GM21360 (cell line): ENCODE measurements at regions not wholly inside any gene's neighbourhood (a gene's known extent, or its start where the extent isn't known, plus 50 kb on each side); places are given as distances from the start of the nearest gene placed in this dataset.
"Not testable (repeated sequence)": the region's sequence is repeated elsewhere in the genome, so short reads cannot be mapped to it uniquely, and the experiment has no call there.

Experiments used
- ATAC-seq: cut with Tn5 transposase; IDR thresholded peaks from one replicate; pipeline ENCODE4 v1.9.1; 2021; ENCODE audit warnings: mild to moderate bottlenecking, moderate library complexity; ENCODE audit not compliant: unreplicated experiment

DNA sequence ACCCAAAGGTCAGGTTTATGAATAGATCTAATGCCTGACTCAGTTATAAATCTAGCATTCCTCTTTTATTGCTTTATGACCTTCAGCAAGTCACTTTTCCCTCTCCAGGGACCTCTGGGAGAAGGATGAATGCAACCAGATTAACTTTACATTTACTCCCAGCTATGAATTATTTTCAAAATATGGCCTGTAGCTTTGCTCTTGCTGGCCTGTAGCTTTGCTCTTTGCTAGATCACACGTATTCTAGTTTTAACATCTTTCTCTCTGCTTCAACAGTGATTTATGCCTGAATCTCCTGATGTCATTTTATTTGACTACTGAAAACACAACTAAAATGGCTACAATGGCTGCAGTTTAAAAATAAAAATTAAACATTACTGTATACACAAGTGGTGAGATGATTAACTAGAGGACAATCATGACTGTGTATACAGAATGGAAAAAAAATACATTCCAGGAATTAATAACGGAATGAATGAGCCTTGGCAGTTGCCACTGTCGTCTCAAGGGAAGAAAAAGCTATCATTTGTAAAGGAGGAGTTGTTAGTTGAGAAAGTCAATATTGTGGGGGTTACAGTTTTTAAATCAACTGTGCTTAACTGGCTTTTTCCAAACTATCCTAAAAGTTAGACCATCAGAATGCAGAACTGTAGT lies 434.5 kb upstream of the GOT2 start:
- ATAC-seq: no peak

DNA sequence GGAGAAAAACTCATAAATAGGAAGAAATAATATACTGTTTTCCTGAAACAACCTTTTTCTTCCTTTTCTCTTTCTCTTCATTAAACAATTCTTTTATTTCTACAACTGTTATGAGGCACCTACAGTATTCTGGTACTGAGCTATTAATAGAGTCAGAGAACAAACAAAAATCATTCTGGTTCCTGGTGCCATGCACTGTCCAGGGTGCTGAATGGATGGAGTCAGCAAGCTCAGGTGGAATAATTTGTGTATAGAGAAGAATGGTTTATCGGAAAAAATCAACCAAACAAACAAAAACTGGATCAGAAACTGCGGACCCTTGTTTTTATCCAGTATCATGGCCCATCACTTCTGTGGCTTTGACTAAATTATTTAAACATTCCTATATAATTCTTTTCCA lies 430.3 kb upstream of the GOT2 start:
- ATAC-seq: no peak

DNA sequence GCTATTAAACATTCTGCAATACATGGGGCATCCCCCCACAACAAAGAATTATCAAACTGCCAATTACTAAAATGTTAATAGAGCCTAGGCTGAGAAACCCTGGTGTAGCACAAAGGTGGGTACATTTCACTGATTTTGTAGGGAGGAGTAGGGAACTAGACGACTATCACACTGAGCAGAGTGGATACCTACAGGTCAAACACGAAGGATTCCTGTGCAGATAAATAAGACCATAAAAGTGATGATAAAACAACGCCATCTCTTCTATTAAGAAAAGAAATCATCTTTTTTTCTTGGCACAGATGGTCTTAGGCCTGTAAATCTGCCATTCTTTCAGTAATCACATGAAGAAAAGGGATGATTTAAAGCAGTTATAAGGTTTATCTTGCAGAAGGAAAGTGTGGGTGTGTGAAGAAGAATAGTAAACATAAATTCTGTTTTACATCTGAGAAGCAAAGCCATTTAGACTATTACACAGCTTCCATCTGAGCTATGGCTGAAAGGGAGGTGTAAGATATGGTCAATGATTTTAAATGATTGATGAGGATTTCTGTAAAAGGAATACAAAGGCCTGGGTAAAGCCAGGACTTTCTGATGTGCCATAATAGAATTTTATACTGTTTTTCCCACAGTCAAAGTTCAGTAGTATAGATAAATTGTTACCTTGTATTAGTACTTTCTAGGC lies 429.4 kb upstream of the GOT2 start:
- no peak for ATAC-seq

DNA sequence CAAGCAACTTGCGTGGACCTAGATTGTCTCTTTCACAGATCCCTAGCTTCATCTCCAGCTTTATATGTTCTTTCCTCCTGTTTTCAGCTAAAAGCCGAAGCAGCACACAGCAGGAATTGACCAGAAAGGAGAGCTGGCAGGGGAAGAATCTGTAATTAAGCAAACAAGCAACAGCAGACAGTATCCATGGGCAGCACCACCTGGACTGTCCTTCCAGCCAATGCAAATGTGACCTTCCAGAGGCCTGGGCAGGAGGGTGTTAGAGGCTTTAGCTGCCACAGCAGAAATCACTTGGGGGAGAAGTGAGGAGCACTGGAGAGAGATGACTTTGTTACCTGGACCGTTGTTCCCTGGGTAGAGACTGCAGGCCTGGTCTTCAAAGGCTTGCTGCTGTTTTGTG lies 427.6 kb upstream of the GOT2 start:
- ATAC-seq: no peak

DNA sequence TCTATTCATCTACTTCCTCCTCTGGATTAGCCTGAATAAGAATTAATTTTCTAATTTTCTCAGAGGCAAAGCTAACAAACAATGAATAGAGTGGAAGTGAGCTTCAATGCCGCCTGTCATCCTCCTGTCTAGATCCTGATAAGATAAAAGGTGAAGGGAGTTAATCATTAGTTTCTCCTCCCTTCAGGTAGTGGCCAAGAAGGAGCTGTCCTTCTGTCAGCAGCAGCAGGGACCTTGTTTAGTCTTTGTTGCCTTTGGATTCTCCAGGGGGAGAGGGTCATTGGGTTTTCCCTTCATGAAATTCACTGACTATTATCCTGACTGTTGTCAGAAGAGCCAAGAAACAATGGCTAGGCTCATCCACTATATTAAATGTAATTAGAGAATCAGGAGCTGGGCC lies 420.2 kb upstream of the GOT2 start:
- no peak for ATAC-seq

DNA sequence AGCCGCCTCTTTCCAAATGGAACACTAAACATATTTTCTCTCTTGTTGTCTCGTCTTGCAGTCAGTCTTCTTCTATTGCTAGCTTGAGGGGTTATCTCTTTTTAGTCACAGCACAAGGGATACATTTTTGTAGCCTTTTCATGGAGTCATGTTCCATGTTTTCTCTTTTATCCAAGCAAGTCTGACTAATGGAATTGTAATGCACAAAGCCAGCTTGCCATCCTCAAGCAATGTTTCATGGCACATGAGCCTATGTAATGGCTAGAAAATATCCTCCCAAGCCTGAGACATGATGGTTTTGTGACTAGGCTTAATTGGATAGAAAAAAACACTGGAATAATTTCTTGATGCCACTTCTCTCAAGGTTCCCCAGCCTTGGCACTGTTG lies 414.6 kb upstream of the GOT2 start:
- no peak for ATAC-seq

DNA sequence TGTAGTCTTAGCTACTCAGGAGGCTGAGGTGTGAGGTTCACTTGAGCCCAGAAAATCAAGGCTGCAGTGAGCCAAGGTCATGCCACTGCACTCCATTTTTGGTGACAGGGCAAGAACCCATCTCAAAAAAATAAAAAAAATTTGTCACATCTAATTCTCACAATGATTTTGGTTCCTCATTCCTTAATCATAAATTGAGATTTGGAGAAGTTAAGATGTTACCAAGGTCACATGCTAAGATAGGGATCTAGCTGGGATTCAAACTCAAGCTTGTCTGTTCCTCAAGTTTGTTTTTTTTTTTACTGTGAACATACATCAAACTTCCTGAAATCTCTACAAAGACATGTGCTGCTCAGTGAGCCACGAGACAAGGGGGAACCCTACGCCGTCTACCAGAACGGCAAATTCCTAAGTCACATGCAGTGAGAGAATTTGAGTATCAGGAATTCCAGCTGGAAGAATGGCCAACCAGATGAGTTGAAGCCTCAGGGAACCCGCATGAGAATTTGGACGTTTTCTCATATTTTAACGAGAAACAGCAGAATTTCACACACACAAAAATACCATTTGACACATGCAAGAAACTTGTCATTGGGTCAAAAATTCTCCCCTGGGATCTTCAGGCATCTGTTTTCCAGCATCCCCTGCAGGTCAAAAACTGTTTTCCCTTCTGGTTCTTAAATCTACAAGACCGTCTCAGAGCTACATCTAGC lies 414.1 kb upstream of the GOT2 start:
- no peak for ATAC-seq

DNA sequence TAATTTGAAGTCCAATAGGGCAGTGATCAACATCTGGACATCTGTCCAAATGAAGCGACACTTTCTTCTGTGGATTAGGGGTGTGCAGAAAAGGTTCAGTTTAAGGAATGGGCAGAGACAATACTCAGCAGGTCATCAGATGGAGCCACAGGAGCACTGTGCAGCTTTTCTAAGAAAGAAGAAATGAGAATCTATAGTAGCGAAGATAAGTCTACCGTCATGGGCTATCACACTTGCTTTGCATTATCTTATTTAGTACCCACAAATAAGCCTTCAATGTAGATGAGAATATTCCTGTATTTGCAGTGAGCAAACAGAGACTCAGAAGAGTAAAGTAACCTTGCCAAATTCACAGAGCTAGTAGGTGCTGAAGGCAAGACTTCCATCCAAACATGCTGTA lies 412.0 kb upstream of the GOT2 start:
- ATAC-seq: peak; percentile 51

DNA sequence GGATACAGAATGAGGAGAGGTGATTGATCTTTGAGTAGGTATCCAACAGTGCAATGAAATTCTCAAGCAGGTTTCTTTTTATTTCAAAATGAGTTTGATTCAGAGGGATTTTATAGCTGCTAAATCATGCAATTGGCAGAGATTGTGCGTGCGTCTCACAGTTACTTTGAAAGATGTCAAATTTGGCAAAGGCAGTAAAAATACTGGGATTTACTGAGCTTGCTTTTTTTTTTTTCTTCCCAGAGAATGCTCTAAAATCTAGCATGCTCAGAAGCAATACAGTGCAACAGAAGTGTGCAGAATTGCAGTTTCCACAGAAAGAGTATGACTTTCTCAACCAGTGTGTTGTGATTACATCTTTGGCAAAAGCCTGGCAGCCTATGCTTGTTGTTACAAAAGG lies 410.7 kb upstream of the GOT2 start:
- ATAC-seq: no peak

DNA sequence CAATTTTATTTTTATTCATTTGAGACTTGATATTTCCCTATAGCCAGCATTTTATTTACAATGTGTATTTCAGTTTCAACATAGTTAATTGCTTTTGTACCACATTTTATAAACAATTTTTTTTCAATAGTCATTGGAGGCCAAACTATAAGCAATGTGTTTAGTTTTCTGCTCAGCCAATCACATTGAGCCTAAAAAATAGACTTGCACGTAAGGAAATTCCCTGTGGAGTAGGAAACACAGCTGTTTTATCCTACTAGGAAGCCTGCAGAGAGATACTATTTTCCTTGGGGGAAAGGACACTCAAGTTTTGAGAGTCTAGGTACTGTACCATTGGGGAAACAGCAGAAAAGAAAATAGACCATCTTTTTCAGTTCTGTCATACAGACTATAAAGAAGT lies 410.2 kb upstream of the GOT2 start:
- no peak for ATAC-seq

DNA sequence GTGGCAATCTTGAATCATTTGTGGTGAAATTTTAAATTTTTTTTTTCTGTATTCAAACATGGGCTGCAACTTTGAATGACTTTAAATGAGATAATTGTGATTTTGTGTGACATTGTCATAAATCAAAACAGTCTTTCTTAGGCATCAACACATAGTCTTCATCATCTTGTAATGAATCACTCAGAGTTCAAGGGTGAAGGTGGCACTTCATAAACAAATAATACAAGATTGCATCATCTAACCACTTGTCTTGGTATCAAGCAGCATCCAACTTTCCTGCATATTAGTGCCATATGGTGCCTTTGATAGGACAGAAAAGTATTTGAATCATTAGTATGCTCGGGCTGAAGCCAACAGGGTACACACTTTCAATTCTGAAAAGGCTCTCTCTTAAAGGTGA lies 392.4 kb upstream of the GOT2 start:
- no peak for ATAC-seq

DNA sequence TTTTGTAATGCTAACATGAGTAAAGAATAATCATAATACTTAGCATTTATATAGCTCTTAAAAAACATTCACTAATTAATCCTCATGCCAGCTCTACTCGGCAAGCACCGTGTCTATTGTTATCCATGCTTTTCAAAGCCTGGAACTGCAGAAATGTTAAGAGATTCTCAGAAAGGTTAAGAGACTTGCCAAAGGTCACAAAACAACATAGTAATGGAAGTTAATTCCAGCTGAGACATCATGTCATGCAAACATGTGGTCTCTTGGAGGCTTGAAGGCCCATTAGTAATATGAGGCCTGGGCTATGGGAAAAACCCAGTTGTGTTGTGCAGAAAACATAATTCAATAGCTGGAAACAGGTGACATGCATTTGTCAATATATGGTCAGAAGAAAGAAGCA lies 389.9 kb upstream of the GOT2 start:
- ATAC-seq: no peak

DNA sequence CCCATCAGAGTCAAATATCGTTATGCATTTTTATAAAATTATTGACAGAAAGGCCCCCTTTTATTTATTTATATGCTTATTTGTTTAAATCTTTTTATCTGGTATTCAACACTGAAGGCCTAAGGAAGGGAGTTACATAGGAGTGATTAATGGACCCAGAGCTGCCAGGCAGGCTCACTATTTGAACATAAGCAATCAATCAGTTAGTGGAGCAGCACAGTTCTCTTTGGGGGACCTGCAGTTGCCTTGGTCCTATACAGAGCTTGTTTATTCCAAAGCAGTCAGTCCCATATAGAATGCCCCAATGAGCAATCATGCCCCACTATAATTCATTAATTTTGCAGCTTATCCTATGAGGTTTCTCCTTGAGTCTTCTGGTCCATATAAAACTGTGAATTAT lies 389.4 kb upstream of the GOT2 start:
- ATAC-seq: no peak

DNA sequence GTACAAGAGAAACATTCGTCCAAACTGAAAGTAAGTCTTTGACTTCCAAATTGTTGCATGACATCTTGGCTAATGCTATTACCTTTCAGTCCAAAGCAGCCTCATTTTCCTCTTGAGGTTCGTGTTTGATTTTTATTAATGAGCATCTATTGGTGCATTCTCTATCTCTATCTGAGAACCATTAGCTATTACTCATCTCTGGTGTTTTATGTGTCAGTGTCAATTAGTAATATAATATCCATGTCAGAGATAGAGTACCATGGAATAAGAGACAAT lies 388.1 kb upstream of the GOT2 start:
- no peak for ATAC-seq

DNA sequence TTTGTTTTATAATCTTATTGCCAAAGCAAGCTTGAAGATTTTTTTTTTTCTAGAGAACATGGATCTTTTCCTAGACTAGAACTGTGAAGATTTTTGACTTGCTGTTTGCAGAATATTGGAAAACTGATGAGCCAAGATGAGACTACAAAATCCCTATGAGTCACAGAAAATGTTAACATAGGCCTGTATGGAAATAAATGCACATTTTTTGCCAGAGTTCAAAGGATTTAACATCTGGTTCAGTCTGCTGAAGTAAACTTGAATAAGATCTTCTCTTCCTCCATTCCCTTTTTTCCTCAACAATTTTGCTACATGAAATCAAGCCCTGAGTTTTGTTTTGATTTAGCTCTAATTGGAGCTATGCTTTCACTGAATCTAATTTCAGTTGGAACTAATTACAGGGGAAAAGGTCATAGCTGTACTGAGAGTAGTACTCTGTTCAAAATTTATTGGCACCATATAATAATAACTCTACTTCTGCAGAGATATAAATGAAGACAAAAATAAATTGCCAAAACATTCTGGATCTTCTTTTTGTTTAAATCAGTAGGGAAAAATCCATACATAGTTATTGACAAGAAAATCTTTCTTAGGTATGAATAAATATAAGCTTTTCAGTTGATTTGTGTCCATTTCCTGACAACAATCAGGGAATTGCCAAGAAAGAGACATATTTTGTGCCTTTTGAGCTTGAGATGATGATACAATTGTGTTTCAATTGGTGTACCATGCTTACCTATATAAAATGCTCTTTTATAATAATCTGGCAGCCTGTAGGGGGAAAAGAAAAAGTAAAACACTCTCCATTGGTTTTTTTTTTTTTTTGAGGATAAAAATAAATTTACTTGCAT lies 387.5 kb upstream of the GOT2 start:
- no peak for ATAC-seq

DNA sequence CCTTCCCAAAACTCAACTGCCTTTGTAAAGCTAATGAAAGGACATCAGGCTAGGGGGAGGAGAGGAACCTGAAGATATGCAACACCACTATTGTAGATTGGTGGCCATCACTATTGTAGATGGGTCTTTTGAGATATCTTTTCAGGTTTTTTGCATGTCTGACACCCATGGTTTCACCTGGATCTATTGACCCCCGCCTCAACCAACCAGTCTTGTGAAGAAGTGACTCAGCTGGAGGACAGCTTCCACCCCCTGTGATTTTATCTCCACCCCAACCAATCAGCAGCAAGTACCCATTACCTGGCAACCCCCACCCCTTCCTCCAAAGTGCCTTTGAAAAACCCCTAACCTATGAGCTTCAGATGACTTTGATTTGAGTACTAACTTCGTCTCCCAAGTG lies 382.6 kb upstream of the GOT2 start:
- no peak for ATAC-seq

DNA sequence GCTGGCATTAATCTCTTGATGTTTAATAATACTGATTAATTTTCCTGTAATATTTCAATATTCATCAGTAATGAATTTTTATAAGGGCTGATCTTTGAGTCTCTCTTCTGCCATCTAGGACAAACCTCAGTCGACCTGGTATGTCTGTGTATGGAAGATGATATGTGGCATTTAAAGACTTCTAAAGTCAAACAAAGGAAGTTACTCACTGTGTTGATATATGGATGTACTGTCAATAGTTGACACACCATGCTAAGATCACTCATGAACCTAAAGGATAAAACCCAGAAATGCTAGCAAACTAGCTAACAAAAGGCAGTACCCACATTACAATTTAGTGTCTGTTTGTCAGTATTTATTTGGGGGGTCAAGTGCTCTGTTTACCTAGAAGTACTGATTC lies 380.7 kb upstream of the GOT2 start:
- no peak for ATAC-seq

DNA sequence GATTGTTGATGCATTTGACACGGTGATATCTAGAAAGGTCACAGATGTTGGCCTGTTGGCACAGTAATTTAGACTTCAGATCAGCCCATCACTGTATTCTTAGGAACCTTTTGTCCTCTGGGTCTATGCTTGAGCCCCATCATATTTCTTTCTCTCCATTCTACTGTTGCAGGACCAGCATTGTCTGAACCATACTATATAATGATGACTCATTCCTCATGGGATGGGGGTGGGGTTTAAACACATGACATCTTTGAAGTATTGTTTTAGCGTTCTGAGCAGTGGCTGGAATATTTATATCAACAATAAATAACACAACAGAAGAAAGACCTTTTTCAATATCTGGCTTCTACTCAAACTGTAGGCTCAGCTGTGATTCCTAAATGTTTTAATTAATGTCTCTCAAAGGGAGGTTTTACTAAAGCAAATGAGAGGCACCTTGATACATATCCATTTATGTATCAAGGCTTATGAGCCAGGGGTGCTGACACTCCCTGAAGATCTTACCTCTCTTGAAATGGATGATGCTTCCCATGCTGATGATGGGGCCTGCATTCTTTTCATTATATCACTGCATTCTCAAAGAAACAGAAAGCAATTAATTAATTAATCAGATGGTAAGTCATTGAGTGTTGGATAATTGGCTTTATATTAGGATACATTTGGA lies 379.0 kb upstream of the GOT2 start:
- no peak for ATAC-seq

DNA sequence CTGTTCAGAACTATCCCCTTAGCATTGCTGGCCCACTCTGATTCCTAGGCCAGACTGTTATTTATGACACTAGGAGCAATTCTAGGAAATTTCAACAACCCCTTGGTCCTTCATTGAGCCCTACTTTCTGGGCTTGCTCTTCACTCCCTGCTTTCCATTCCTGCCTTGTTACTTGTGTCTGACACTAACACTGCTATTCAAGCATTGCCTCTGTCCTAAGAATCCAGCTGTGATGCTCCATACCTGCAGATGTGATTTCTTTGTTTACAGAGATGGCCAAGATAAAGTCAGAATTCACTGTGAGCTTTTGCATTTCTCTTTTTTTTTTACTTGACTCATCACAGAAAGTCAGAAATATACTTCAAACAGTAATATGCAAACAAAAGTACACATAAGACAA lies 377.2 kb upstream of the GOT2 start:
- no peak for ATAC-seq

DNA sequence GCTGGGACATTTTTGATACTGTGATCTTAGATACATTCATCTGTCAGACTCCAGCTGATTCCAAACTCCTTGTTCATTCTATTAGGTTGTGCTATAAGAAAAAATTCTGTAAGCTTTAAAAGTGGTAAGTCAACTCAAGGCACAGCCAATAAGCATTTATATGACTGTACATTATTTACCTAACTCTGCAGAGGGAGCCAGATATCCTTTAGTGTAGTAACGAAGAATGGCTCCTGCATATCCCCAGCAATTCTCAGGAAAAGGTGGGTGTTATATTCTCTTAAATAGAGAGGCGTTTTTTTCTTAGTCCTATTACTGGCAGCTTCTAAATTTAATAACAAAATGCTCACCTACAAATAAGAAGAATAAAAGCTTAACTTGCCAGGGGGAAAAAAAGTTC lies 374.3 kb upstream of the GOT2 start:
- no peak for ATAC-seq

DNA sequence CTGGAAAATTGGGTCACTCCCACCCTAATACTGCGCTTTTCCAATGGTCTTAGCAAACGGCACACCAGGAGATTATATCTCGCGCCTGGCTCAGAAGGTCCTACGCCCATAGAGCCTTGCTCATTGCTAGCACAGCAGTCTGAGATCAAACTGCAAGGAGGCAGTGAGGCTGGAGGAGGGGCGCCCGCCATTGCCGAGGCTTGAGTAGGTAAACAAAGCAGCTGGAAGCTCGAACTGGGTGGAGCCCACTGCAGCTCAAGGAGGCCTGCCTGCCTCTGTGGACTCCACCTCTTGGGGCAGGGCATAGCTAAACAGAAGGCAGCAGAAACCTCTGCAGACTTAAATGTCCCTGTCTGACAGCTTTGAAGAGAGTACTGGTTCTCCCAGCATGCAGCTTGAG lies 362.6 kb upstream of the GOT2 start:
- ATAC-seq: not testable (repeated sequence)
